IPS-NIHi7 (cell line): ENCODE measurements at regions not wholly inside any gene's neighbourhood (a gene's known extent, or its start where the extent isn't known, plus 50 kb on each side); places are given as distances from the start of the nearest gene placed in this dataset.

Experiments
- DNase-seq: peaks from one replicate; pipeline ENCODE4 v3.0.0; 2012; ENCODE audit warnings: mixed read lengths; ENCODE audit errors: extremely low spot score

GRCh38 chr5:13567819-13568218, 376.7 kb downstream of the DNAH5 start:
- no peak for DNase-seq

GRCh38 chr5:13566871-13567339, 377.6 kb downstream of the DNAH5 start:
- DNase-seq, result no peak

- no peak for DNase-seq
Measured at GRCh38 chr5:13558408-13558807, 386.1 kb downstream of the DNAH5 start.

- DNase-seq, result peak; percentile 84
Measured at GRCh38 chr5:13553896-13554295, 390.6 kb downstream of the DNAH5 start.

- no peak for DNase-seq
Measured at GRCh38 chr5:13552361-13552760, 392.1 kb downstream of the DNAH5 start.

GRCh38 chr5:13551645-13552044, 392.8 kb downstream of the DNAH5 start:
- DNase-seq, result no peak

GRCh38 chr5:13540168-13540750, 404.2 kb downstream of the DNAH5 start:
- peak; percentile 11 for DNase-seq

- no peak for DNase-seq
Measured at GRCh38 chr5:13536933-13537332, 407.6 kb downstream of the DNAH5 start.

GRCh38 chr5:13533833-13534232, 410.7 kb downstream of the DNAH5 start:
- DNase-seq, result no peak

- DNase-seq, result no peak
Measured at GRCh38 chr5:13529300-13529699, 415.2 kb downstream of the DNAH5 start.

GRCh38 chr5:13524936-13525335, 419.6 kb downstream of the DNAH5 start:
- no peak for DNase-seq

- no peak for DNase-seq
Measured at GRCh38 chr5:13519131-13519530, 425.4 kb downstream of the DNAH5 start.

GRCh38 chr5:13516195-13516594, 428.3 kb downstream of the DNAH5 start:
- no peak for DNase-seq

GRCh38 chr5:13511442-13511841, 433.0 kb downstream of the DNAH5 start:
- no peak for DNase-seq

GRCh38 chr5:13510616-13511015, 433.9 kb downstream of the DNAH5 start:
- DNase-seq, result no peak

- no peak for DNase-seq
Measured at GRCh38 chr5:13508559-13508958, 435.9 kb downstream of the DNAH5 start.

- DNase-seq, result no peak
Measured at GRCh38 chr5:13505326-13505725, 439.2 kb downstream of the DNAH5 start.

- no peak for DNase-seq
Measured at GRCh38 chr5:13503017-13503416, 441.5 kb downstream of the DNAH5 start.

GRCh38 chr5:13501176-13501575, 443.3 kb downstream of the DNAH5 start:
- DNase-seq, result no peak

GRCh38 chr5:13498279-13498678, 446.2 kb downstream of the DNAH5 start:
- no peak for DNase-seq

GRCh38 chr5:13488254-13488931, 456.1 kb downstream of the DNAH5 start:
- no peak for DNase-seq

GRCh38 chr5:13480834-13481233, 463.7 kb downstream of the DNAH5 start:
- no peak for DNase-seq

GRCh38 chr5:13478831-13479465, 465.5 kb downstream of the DNAH5 start:
- DNase-seq, result peak; percentile 70
